SU-DHL-6 (cell line): ENCODE measurements at regions not wholly inside any gene's neighbourhood (a gene's known extent, or its start where the extent isn't known, plus 50 kb on each side); places are given as distances from the start of the nearest gene placed in this dataset.

Experiments used
- CTCF ChIP-seq: fragments of 200-600 bp; sonication (generic); IDR thresholded peaks from one replicate; pipeline ENCODE4 v1.5.1; 2017; ENCODE audit warnings: antibody characterized with exemption, mild to moderate bottlenecking, low read length, moderate library complexity; ENCODE audit not compliant: insufficient read depth, poor library complexity, severe bottlenecking
- EZH2phosphoT487 ChIP-seq: fragments of 200-600 bp; sonication (generic), shearing (Covaris generic); conservative IDR thresholded peaks from 2 replicates; pipeline ENCODE4 v1.6.1; 2018; ENCODE audit warnings: mild to moderate bottlenecking, antibody characterized with exemption, low read length, moderate library complexity, mixed read lengths

- TF ChIP-seq CTCF: no peak
- TF ChIP-seq EZH2phosphoT487: no peak
Measured at GRCh38 chr5:124383693-124384092, 362.7 kb downstream of the ZNF608 start.
